DND-41 (cell line): ENCODE measurements at regions not wholly inside any gene's neighbourhood (a gene's known extent, or its start where the extent isn't known, plus 50 kb on each side); places are given as distances from the start of the nearest gene placed in this dataset.

Source experiments
- CTCF ChIP-seq: IDR thresholded peaks from 2 replicates; pipeline ENCODE4 v1.5.1; 2012; ENCODE audit warnings: borderline replicate concordance, low read length, moderate library complexity, mild to moderate bottlenecking; ENCODE audit not compliant: poor library complexity, severe bottlenecking; ENCODE audit errors: extremely low read depth
- EZH2 ChIP-seq: IDR thresholded peaks from 3 replicates; pipeline ENCODE4 v1.6.1; 2012; ENCODE audit warnings: borderline replicate concordance, low read depth, mild to moderate bottlenecking, moderate library complexity, low read length, inconsistent platforms; ENCODE audit not compliant: severe bottlenecking

GRCh38 chr20:24825591-24825990 lies 123.5 kb upstream of the CST7 start:
- TF ChIP-seq EZH2 (no peak), CTCF (no peak)
